ENCODE measurements at regions not wholly inside any gene's neighbourhood (a gene's known extent, or its start where the extent isn't known, plus 50 kb on each side); places are given as distances from the start of the nearest gene placed in this dataset.
"Not testable (repeated sequence)": the region's sequence is repeated elsewhere in the genome, so short reads cannot be mapped to it uniquely, and the experiment has no call there.

DNA sequence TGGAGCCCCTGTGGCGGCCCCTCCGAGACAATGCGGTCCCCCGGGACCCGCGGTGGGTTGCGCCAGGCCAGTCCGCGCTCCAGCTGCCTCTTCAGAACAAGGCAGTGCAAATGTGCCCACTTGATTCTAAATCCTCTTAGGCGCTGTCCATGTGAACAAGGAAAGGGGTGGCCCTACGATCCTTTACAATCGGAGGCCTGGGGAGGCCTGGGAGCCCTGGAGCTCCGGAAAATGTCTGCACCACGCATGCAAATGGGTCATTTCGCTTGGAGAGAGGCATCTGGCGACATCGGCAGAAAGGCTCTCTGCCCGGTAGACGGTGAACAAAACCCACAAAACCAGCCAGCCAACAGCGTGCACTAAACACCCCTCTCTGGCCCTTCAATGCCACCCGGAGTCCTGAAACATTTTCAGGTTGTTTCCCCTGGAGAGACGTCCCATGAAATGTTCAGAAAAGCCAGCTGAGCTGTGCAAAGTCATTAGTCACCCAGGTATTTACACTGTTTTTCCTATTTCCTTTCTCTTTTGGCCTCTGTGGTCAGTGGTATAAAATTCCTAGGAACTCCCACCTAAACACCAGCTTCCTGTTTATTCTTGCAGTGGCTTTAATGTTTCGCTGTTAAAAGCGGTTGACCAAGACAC is 102.8 kb upstream of the ZNF438 start:
- Histone ChIP-seq H3K4ac (ENCODE audit: low read depth, low read length) (no peak overlapping the region), H4K12ac (ENCODE audit: low read depth, low read length) (peak overlapping the region; percentile 28), H3K4me3 (ENCODE audit: low read depth, low read length) (peak overlapping the region; percentile 49), H2AK5ac (ENCODE audit: low read length) (no peak overlapping the region), H3K9me3 (ENCODE audit: insufficient read depth, low read depth, low read length) (no peaks in the 10 kb centered on the region), H3K9ac (ENCODE audit: low read length) (peak overlapping the region; percentile 31), H3K14ac (ENCODE audit: low read length) (peak overlapping the region; percentile 33), H3K36me3 (ENCODE audit: control insufficient read depth in 1 of 2, insufficient read depth in 2 of 2, low read length in 2 of 2) (no peaks in the 10 kb centered on the region), H3K23ac (ENCODE audit: low read length) (no peak overlapping the region), H2AFZ (ENCODE audit: insufficient read depth, low read length, poor library complexity) (peak overlapping the region; percentile 42), H2BK12ac (ENCODE audit: low read length) (peak overlapping the region; percentile 25), H2BK120ac (ENCODE audit: insufficient read depth, low read length, poor library complexity) (peak overlapping the region; percentile 85), H4K91ac (ENCODE audit: low read depth, low read length) (peak overlapping the region; percentile 69), H3K27ac (ENCODE audit: low read depth, low read length) (peak overlapping the region; percentile 85), H3K4me2 (ENCODE audit: low read length) (peak overlapping the region; percentile 97), H3K79me1 (ENCODE audit: low read length) (peaks cover 10% of the 10 kb centered on the region), H3K27me3 (ENCODE audit: insufficient read depth, low read length) (no peaks in the 10 kb centered on the region), H3K79me2 (ENCODE audit: control insufficient read depth, insufficient read depth, low read length, poor library complexity) (no peaks in the 10 kb centered on the region), H4K8ac (ENCODE audit: low read depth, low read length) (peak overlapping the region; percentile 80), H2BK5ac (ENCODE audit: low read depth, low read length, poor library complexity) (peak overlapping the region; percentile 66), H3K18ac (ENCODE audit: low read length) (peak overlapping the region; percentile 84), H3K4me1 (ENCODE audit: control insufficient read depth in 1 of 2, insufficient read depth in 2 of 2, low read length in 2 of 2) (peaks cover 8 to 13% of the 10 kb centered on the region in 2 experiments)
- WGBS (ENCODE audit: extremely low coverage, insufficient coverage, insufficient read length) = no CpG with 5 or more reads among the region's 24 CpGs
- DNase-seq = no peak

DNA sequence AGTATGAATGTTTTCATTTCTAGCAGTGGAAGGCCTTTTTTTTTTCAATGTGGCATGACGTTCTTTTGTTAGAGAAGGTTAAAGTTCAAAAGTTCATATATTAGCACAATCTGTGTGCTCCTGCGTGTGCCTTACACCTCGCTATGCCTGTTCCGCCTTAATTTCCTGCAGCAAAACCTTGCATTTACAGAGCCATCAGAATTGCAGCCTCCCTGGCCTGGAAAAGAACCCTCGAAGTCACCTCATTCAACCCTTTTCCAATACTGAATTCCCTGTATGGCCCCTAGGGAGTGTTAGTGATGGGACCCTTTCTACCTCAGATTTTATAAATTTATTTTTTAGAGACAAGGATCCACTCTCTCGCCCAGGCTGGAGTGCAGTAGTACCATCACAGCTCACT is 103.5 kb upstream of the ZNF438 start:
- H3K23ac ChIP-seq (ENCODE audit: low read length) = no peak overlapping the region
- peaks cover 10% of the 10 kb centered on the region for H3K79me1 ChIP-seq (ENCODE audit: low read length)
- peaks cover 8 to 13% of the 10 kb centered on the region in 2 experiments for H3K4me1 ChIP-seq (ENCODE audit: control insufficient read depth in 1 of 2, insufficient read depth in 2 of 2, low read length in 2 of 2)
- H3K4me2 ChIP-seq (ENCODE audit: low read length) = no peak overlapping the region
- no peak overlapping the region for H3K4ac ChIP-seq (ENCODE audit: low read depth, low read length)
- no peaks in the 10 kb centered on the region for H3K36me3 ChIP-seq (ENCODE audit: control insufficient read depth in 1 of 2, insufficient read depth in 2 of 2, low read length in 2 of 2)
- no peak overlapping the region for H2AFZ ChIP-seq (ENCODE audit: insufficient read depth, low read length, poor library complexity)
- no peaks in the 10 kb centered on the region for H3K79me2 ChIP-seq (ENCODE audit: control insufficient read depth, insufficient read depth, low read length, poor library complexity)
- no peak for DNase-seq
- no peak overlapping the region for H2BK5ac ChIP-seq (ENCODE audit: low read depth, low read length, poor library complexity)
- H4K8ac ChIP-seq (ENCODE audit: low read depth, low read length) = no peak overlapping the region
- WGBS (ENCODE audit: extremely low coverage, insufficient coverage, insufficient read length) = no CpG with 5 or more reads among the region's 6 CpGs
- H4K12ac ChIP-seq (ENCODE audit: low read depth, low read length) = no peak overlapping the region
- H4K91ac ChIP-seq (ENCODE audit: low read depth, low read length) = no peak overlapping the region
- no peak overlapping the region for H2AK5ac ChIP-seq (ENCODE audit: low read length)
- H3K9me3 ChIP-seq (ENCODE audit: insufficient read depth, low read depth, low read length) = no peaks in the 10 kb centered on the region
- H3K14ac ChIP-seq (ENCODE audit: low read length) = no peak overlapping the region
- no peak overlapping the region for H2BK12ac ChIP-seq (ENCODE audit: low read length)
- no peaks in the 10 kb centered on the region for H3K27me3 ChIP-seq (ENCODE audit: insufficient read depth, low read length)
- H3K9ac ChIP-seq (ENCODE audit: low read length) = no peak overlapping the region
- H3K18ac ChIP-seq (ENCODE audit: low read length) = no peak overlapping the region
- no peak overlapping the region for H3K4me3 ChIP-seq (ENCODE audit: low read depth, low read length)
- no peak overlapping the region for H2BK120ac ChIP-seq (ENCODE audit: insufficient read depth, low read length, poor library complexity)
- no peak overlapping the region for H3K27ac ChIP-seq (ENCODE audit: low read depth, low read length)

DNA sequence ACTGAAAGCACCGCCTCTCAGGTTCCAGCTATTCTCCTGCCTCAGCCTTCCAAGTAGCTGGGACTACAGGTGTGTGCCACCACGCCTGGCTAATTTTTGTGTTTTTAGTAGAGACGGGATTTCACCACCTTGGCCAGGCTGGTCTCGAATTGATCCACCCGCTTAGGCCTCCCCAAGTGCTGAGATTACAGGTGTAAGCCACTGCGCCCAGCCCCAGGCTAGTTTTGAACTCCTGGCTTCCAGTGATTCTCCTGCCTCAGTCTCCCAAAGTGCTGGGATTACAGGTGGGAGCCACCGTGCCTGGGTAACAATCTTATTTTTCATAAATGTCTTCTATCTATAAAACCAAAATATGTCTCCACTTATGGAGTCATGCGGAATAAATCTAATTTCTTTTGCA is 104.1 kb upstream of the ZNF438 start:
- not testable (repeated sequence) for H2BK12ac ChIP-seq (ENCODE audit: low read length); H4K12ac ChIP-seq (ENCODE audit: low read depth, low read length); H3K79me2 ChIP-seq (ENCODE audit: control insufficient read depth, insufficient read depth, low read length, poor library complexity); H3K4ac ChIP-seq (ENCODE audit: low read depth, low read length); H3K27me3 ChIP-seq (ENCODE audit: insufficient read depth, low read length); H3K79me1 ChIP-seq (ENCODE audit: low read length); H4K8ac ChIP-seq (ENCODE audit: low read depth, low read length); H3K4me3 ChIP-seq (ENCODE audit: low read depth, low read length); H3K9me3 ChIP-seq (ENCODE audit: insufficient read depth, low read depth, low read length); H3K14ac ChIP-seq (ENCODE audit: low read length); H2AK5ac ChIP-seq (ENCODE audit: low read length); H2BK5ac ChIP-seq (ENCODE audit: low read depth, low read length, poor library complexity); H3K23ac ChIP-seq (ENCODE audit: low read length); H2BK120ac ChIP-seq (ENCODE audit: insufficient read depth, low read length, poor library complexity); H3K18ac ChIP-seq (ENCODE audit: low read length); H3K36me3 ChIP-seq (ENCODE audit: control insufficient read depth in 1 of 2, insufficient read depth in 2 of 2, low read length in 2 of 2); H3K27ac ChIP-seq (ENCODE audit: low read depth, low read length); H3K4me2 ChIP-seq (ENCODE audit: low read length); H2AFZ ChIP-seq (ENCODE audit: insufficient read depth, low read length, poor library complexity); H4K91ac ChIP-seq (ENCODE audit: low read depth, low read length); DNase-seq; H3K9ac ChIP-seq (ENCODE audit: low read length)
- H3K4me1 ChIP-seq (ENCODE audit: control insufficient read depth in 1 of 2, insufficient read depth in 2 of 2, low read length in 2 of 2) = peaks cover 8 to 13% of the 10 kb centered on the region in 2 experiments
- no CpG with 5 or more reads among the region's 8 CpGs for WGBS (ENCODE audit: extremely low coverage, insufficient coverage, insufficient read length)

DNA sequence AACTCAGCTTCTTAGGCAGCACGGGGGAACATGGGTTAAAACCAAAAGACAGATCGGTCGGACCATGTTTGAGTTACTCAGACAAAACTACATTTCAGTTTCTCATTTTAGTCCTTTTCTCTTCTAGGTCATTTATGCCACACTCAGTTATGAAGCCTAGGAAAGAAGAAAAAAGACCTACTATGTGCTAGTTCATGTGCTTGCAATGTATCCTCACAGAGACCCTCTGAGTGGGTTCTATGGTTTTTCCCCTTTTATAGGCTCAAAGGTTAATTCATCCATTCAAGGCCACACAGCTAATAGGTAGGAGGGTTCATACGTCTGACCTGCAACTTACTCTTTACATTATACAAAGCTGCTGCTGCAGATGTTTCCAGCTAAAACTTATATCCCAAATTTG is 104.7 kb upstream of the ZNF438 start:
- no peak overlapping the region for H2AK5ac ChIP-seq (ENCODE audit: low read length)
- no peak overlapping the region for H4K91ac ChIP-seq (ENCODE audit: low read depth, low read length)
- no peaks in the 10 kb centered on the region for H3K9me3 ChIP-seq (ENCODE audit: insufficient read depth, low read depth, low read length)
- no peak overlapping the region for H4K8ac ChIP-seq (ENCODE audit: low read depth, low read length)
- no peaks in the 10 kb centered on the region for H3K36me3 ChIP-seq (ENCODE audit: control insufficient read depth in 1 of 2, insufficient read depth in 2 of 2, low read length in 2 of 2)
- no peaks in the 10 kb centered on the region for H3K27me3 ChIP-seq (ENCODE audit: insufficient read depth, low read length)
- no peak overlapping the region for H3K23ac ChIP-seq (ENCODE audit: low read length)
- H2BK12ac ChIP-seq (ENCODE audit: low read length) = no peak overlapping the region
- H2AFZ ChIP-seq (ENCODE audit: insufficient read depth, low read length, poor library complexity) = no peak overlapping the region
- no peak overlapping the region for H3K4ac ChIP-seq (ENCODE audit: low read depth, low read length)
- no peak overlapping the region for H3K9ac ChIP-seq (ENCODE audit: low read length)
- DNase-seq = no peak
- H3K79me2 ChIP-seq (ENCODE audit: control insufficient read depth, insufficient read depth, low read length, poor library complexity) = no peaks in the 10 kb centered on the region
- no peak overlapping the region for H3K14ac ChIP-seq (ENCODE audit: low read length)
- no peak overlapping the region for H2BK120ac ChIP-seq (ENCODE audit: insufficient read depth, low read length, poor library complexity)
- no peak overlapping the region for H2BK5ac ChIP-seq (ENCODE audit: low read depth, low read length, poor library complexity)
- peaks cover 8 to 13% of the 10 kb centered on the region in 2 experiments for H3K4me1 ChIP-seq (ENCODE audit: control insufficient read depth in 1 of 2, insufficient read depth in 2 of 2, low read length in 2 of 2)
- no CpG with 5 or more reads among the region's 4 CpGs for WGBS (ENCODE audit: extremely low coverage, insufficient coverage, insufficient read length)
- H3K4me3 ChIP-seq (ENCODE audit: low read depth, low read length) = no peak overlapping the region
- no peak overlapping the region for H3K27ac ChIP-seq (ENCODE audit: low read depth, low read length)
- no peak overlapping the region for H3K4me2 ChIP-seq (ENCODE audit: low read length)
- H3K18ac ChIP-seq (ENCODE audit: low read length) = no peak overlapping the region
- peaks cover 10% of the 10 kb centered on the region for H3K79me1 ChIP-seq (ENCODE audit: low read length)
- no peak overlapping the region for H4K12ac ChIP-seq (ENCODE audit: low read depth, low read length)
